ENCODE measurements at regions not wholly inside any gene's neighbourhood (a gene's known extent, or its start where the extent isn't known, plus 50 kb on each side); places are given as distances from the start of the nearest gene placed in this dataset.

DNA sequence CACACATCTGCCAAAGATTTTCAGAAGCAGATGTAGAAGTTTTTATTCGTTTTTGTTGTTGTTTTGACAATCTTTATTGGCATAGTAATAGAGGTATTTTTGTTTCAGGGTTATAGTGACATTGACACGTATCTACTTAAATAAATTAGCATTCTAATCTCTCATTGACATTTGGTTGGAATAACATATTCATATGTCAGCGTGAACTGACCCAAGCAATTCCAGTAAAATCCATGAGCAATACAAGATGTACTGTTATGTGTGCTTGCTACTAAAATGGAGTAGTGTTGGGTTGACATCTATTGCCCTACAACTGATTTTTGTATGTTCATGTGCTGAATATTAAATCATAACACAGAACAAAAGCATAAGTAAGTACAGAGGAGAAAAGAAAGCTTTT is 284.4 kb upstream of the SMC2 start:
- H3K4me3 ChIP-seq (ENCODE audit: low read depth, low read length), result no peak overlapping the region
- no peak overlapping the region for H3K27ac ChIP-seq
- DNase-seq, result no peak
- TF ChIP-seq, protein P1, sequence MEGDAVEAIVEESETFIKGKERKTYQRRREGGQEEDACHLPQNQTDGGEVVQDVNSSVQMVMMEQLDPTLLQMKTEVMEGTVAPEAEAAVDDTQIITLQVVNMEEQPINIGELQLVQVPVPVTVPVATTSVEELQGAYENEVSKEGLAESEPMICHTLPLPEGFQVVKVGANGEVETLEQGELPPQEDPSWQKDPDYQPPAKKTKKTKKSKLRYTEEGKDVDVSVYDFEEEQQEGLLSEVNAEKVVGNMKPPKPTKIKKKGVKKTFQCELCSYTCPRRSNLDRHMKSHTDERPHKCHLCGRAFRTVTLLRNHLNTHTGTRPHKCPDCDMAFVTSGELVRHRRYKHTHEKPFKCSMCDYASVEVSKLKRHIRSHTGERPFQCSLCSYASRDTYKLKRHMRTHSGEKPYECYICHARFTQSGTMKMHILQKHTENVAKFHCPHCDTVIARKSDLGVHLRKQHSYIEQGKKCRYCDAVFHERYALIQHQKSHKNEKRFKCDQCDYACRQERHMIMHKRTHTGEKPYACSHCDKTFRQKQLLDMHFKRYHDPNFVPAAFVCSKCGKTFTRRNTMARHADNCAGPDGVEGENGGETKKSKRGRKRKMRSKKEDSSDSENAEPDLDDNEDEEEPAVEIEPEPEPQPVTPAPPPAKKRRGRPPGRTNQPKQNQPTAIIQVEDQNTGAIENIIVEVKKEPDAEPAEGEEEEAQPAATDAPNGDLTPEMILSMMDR (IDR thresholded peaks at IDR 0.05; ENCODE audit: low read depth, low read length, missing control alignments), result no peak
- in situ Hi-C loops (cut with HindIII; ENCODE audit: low pct_ligation_motif_present, low sequenced_read_pairs), result no loop called here
- no peaks in the 10 kb centered on the region for H3K27me3 ChIP-seq (replicated peaks)
- H3K36me3 ChIP-seq (replicated peaks), result no peaks in the 10 kb centered on the region

DNA sequence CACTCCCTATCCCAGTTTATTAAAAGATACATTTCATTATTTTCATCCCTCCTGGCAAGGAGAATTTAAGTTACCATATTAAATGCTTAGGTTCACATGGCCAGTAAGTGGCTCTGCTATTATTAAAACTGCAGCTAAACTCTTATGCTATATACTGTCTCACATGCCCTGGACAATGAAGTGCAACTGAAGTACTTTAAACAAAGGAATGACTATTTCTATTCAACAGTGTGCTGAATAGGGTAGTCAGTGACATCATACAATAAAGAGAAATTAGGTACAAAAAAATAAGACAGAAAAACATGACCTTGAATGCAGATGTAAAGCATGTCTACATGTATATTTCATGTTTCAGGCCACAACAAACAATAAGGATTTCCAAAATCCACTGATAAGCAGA is 282.6 kb upstream of the SMC2 start:
- no peaks in the 10 kb centered on the region for H3K27me3 ChIP-seq (replicated peaks)
- H3K4me3 ChIP-seq (ENCODE audit: low read depth, low read length), result no peak overlapping the region
- TF ChIP-seq, protein P1 (IDR thresholded peaks at IDR 0.05; ENCODE audit: low read depth, low read length, missing control alignments), result no peak
- in situ Hi-C loops (cut with HindIII; ENCODE audit: low pct_ligation_motif_present, low sequenced_read_pairs), result no loop called here
- no peak for DNase-seq
- no peak overlapping the region for H3K27ac ChIP-seq
- H3K36me3 ChIP-seq (replicated peaks), result no peaks in the 10 kb centered on the region

DNA sequence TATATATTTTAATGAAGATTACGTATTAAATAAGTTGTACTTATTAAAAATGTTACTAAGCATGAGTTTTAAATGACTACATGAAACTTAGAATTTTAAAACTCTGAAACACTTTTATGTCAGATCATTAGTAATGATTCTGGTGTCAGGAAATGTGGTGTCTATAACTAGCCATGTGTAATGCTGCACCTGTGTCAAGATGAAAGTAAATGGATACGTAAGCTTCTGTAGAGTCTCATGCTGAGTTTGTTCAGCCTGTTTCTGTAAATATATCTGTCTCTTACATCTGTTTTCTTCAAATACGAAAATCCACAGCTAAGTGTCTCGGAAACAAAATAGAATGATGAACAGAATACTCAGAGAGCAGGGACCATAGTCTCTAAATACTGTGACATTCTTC is 278.0 kb upstream of the SMC2 start:
- no peaks in the 10 kb centered on the region for H3K27me3 ChIP-seq (replicated peaks)
- DNase-seq, result no peak
- in situ Hi-C loops (cut with HindIII; ENCODE audit: low pct_ligation_motif_present, low sequenced_read_pairs), result no loop called here

DNA sequence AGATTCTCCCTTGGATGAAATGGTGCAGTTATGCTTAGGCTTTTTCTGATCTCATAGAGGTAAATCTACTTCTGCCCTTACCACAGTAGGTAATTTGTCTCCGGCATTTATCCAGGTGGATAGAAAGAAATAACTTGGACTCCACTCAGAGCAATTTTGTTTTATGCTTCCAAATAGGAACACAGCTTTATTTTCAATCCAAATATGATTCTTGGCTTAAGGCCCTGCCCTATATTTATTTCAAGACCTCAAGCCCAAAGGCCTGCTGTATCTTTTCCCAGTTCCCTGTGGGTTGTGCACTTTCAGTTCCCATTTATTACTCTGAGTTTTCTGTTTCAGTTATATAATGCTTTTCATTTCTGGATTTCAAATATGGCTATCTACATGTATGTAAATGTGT is 274.2 kb upstream of the SMC2 start:
- Histone ChIP-seq H3K4me3 (ENCODE audit: low read depth, low read length) (no peak overlapping the region), H3K36me3 (replicated peaks) (no peaks in the 10 kb centered on the region), H3K27ac (no peak overlapping the region), H3K27me3 (replicated peaks) (no peaks in the 10 kb centered on the region)
- in situ Hi-C loops (cut with HindIII; ENCODE audit: low pct_ligation_motif_present, low sequenced_read_pairs), result no loop called here
- DNase-seq, result no peak
- TF ChIP-seq, protein P1 (IDR thresholded peaks at IDR 0.05; ENCODE audit: low read depth, low read length, missing control alignments), result no peak

More for the DNA sequence above, 278.0 kb upstream of the SMC2 start:
- TF ChIP-seq, protein P1 (IDR thresholded peaks at IDR 0.05; ENCODE audit: low read depth, low read length, missing control alignments), result no peak
- no peak overlapping the region for H3K27ac ChIP-seq
- no peak overlapping the region for H3K4me3 ChIP-seq (ENCODE audit: low read depth, low read length)
- no peaks in the 10 kb centered on the region for H3K36me3 ChIP-seq (replicated peaks)

DNA sequence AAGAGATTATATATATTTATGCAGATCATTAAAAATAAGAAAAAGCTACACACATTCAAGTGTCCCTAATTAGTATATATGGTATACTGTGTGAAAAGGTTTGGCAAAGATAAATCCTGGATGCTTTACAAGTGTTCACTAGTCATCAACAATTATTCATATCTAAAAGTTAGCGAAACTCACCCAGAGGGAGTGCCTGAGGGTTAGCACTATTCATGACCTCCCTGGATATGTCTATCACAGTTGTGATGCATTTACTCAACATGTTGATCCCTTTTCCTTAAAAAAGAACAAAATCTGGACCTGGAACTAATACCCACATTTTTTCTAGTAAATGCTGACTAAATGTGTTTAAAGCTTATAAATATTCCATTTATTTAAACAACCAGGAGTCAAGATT is 273.0 kb upstream of the SMC2 start:
- TF ChIP-seq, protein P1 (IDR thresholded peaks at IDR 0.05; ENCODE audit: low read depth, low read length, missing control alignments), result no peak
- Histone ChIP-seq H3K4me3 (ENCODE audit: low read depth, low read length) (no peak overlapping the region), H3K27ac (no peak overlapping the region), H3K36me3 (replicated peaks) (no peaks in the 10 kb centered on the region), H3K27me3 (replicated peaks) (no peaks in the 10 kb centered on the region)
- no peak for DNase-seq
- in situ Hi-C loops (cut with HindIII; ENCODE audit: low pct_ligation_motif_present, low sequenced_read_pairs), result no loop called here

DNA sequence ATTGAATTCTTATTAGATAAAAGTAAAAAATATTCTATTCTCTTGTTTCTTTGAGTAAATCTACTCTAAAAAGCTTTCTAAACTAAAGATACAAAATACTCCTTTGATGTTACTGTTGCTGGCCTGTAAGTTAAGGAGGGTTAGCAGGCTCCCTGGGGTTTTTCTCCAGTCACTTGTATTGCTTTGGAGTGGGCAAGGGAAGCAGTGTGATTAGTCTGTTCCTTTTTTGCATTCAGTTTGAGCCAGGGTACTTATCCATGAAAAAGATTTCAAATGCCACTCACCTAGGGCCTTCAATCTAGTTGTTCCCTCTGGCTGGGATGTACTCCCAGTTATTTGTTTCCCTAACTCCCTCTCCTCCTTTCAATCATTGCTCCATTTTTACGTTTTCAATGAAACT is 256.2 kb upstream of the SMC2 start:
- Histone ChIP-seq H3K27me3 (replicated peaks) (no peaks in the 10 kb centered on the region), H3K4me3 (ENCODE audit: low read depth, low read length) (no peak overlapping the region), H3K36me3 (replicated peaks) (no peaks in the 10 kb centered on the region), H3K27ac (no peak overlapping the region)
- DNase-seq, result no peak
- in situ Hi-C loops (cut with HindIII; ENCODE audit: low pct_ligation_motif_present, low sequenced_read_pairs), result no loop called here
- TF ChIP-seq, protein P1 (IDR thresholded peaks at IDR 0.05; ENCODE audit: low read depth, low read length, missing control alignments), result no peak

All from brain microvascular endothelial cell (primary cell).